ENCODE measurements at regions not wholly inside any gene's neighbourhood (a gene's known extent, or its start where the extent isn't known, plus 50 kb on each side); places are given as distances from the start of the nearest gene placed in this dataset.

GRCh38 chr5:24819841-24820240 lies 175.1 kb upstream of the CDH10 start:
- Histone ChIP-seq H3K4me1 (ENCODE audit: control insufficient read depth in 1 of 2, insufficient read depth in 2 of 2, low read depth in 1 of 2, low read length in 1 of 2) (no peaks in the 10 kb centered on the region), H4K20me1 (ENCODE audit: insufficient read depth) (no peaks in the 10 kb centered on the region), H3K27me3 (ENCODE audit: insufficient read depth) (no peaks in the 10 kb centered on the region), H3K9ac (no peak overlapping the region), H3K36me3 (replicated peaks in 1 of 2; ENCODE audit: control insufficient read depth in 1 of 2, insufficient read depth in 2 of 2, low read length in 1 of 2) (no peaks in the 10 kb centered on the region), H3F3A (replicated peaks; ENCODE audit: insufficient read depth) (no peaks in the 10 kb centered on the region), H2AFZ (ENCODE audit: low read depth) (no peak overlapping the region), H3K4me2 (no peak overlapping the region), H3K9me2 (no peaks in the 10 kb centered on the region), H3K27ac (ENCODE audit: low read depth in 2 of 2, low read length in 1 of 2) (no peak overlapping the region), H3K4me3 (ENCODE audit: low read depth in 2 of 2, low read length in 1 of 2) (no peak overlapping the region), H3K9me3 (no peaks in the 10 kb centered on the region), H3K79me2 (ENCODE audit: insufficient read depth) (no peaks in the 10 kb centered on the region)
- POLR2A ChIA-PET, result no interaction called here
- no peak for DNase-seq
- WGBS (ENCODE audit: low lambda C conversion rate), result 2% methylated on average over 2 of the region's 2 CpGs
- CTCF ChIA-PET, result no interaction called here
- TF ChIP-seq USF2 (IDR thresholded peaks at IDR 0.05; ENCODE audit: borderline replicate concordance, low read depth, low read length) (no peak), EZH2phosphoT487 (IDR thresholded peaks at IDR 0.05; ENCODE audit: borderline replicate concordance, low read depth) (no peak), SIN3A (IDR thresholded peaks at IDR 0.05; ENCODE audit: borderline replicate concordance, low read depth, low read length) (no peak), EP300 (IDR thresholded peaks at IDR 0.05; ENCODE audit: borderline replicate concordance in 1 of 2, low read depth in 1 of 2, low read length in 1 of 2) (no peak), TEAD4 (IDR thresholded peaks at IDR 0.05; ENCODE audit: borderline replicate concordance, insufficient read depth) (no peak), FOSL2 (IDR thresholded peaks at IDR 0.05; ENCODE audit: borderline replicate concordance, low read depth) (no peak), GABPA (IDR thresholded peaks at IDR 0.05; ENCODE audit: low read depth) (no peak), NFIC (IDR thresholded peaks at IDR 0.05; ENCODE audit: borderline replicate concordance) (no peak), MEF2A (IDR thresholded peaks at IDR 0.05; ENCODE audit: borderline replicate concordance, low read depth) (no peak), TAF1 (IDR thresholded peaks at IDR 0.05; ENCODE audit: borderline replicate concordance, low read depth, low read length) (no peak), JUND (IDR thresholded peaks at IDR 0.05) (no peak), ELF1 (IDR thresholded peaks at IDR 0.05) (no peak)
- TF ChIP-seq, protein P1, sequence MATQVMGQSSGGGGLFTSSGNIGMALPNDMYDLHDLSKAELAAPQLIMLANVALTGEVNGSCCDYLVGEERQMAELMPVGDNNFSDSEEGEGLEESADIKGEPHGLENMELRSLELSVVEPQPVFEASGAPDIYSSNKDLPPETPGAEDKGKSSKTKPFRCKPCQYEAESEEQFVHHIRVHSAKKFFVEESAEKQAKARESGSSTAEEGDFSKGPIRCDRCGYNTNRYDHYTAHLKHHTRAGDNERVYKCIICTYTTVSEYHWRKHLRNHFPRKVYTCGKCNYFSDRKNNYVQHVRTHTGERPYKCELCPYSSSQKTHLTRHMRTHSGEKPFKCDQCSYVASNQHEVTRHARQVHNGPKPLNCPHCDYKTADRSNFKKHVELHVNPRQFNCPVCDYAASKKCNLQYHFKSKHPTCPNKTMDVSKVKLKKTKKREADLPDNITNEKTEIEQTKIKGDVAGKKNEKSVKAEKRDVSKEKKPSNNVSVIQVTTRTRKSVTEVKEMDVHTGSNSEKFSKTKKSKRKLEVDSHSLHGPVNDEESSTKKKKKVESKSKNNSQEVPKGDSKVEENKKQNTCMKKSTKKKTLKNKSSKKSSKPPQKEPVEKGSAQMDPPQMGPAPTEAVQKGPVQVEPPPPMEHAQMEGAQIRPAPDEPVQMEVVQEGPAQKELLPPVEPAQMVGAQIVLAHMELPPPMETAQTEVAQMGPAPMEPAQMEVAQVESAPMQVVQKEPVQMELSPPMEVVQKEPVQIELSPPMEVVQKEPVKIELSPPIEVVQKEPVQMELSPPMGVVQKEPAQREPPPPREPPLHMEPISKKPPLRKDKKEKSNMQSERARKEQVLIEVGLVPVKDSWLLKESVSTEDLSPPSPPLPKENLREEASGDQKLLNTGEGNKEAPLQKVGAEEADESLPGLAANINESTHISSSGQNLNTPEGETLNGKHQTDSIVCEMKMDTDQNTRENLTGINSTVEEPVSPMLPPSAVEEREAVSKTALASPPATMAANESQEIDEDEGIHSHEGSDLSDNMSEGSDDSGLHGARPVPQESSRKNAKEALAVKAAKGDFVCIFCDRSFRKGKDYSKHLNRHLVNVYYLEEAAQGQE (IDR thresholded peaks at IDR 0.05; ENCODE audit: low read depth, low read length), result no peak

- ChIA-PET POLR2A (no interaction called here), CTCF (interaction anchor here (0.9 kb wide), 1 partner anchor 165 kb away, joined by 3 read pairs; no protein-coding TSS in a partner anchor)
- WGBS (ENCODE audit: low lambda C conversion rate), result 10% methylated on average over 3 of the region's 3 CpGs
- no peaks in the 10 kb centered on the region for H3K79me2 ChIP-seq (ENCODE audit: insufficient read depth)
- H3K27ac ChIP-seq (ENCODE audit: low read depth in 2 of 2, low read length in 1 of 2), result no peak overlapping the region
- no peaks in the 10 kb centered on the region for H3K9me3 ChIP-seq
- no peaks in the 10 kb centered on the region; the same call in 1 of the 2 replicates for H3K27me3 ChIP-seq (ENCODE audit: insufficient read depth)
- no peaks in the 10 kb centered on the region for H4K20me1 ChIP-seq (ENCODE audit: insufficient read depth)
- no peaks in the 10 kb centered on the region for H3F3A ChIP-seq (replicated peaks; ENCODE audit: insufficient read depth)
- TF ChIP-seq RAD21 (IDR thresholded peaks at IDR 0.05; ENCODE audit: low read length), result no peak
- TF ChIP-seq FOXM1 (IDR thresholded peaks at IDR 0.05; ENCODE audit: low read depth), result no peak
- no peak for TF ChIP-seq MXI1 (IDR thresholded peaks at IDR 0.05; ENCODE audit: low read depth, low read length)
- TF ChIP-seq ZBTB33 (IDR thresholded peaks at IDR 0.05; ENCODE audit: borderline replicate concordance, low read depth), result no peak
- TF ChIP-seq, protein P2, sequence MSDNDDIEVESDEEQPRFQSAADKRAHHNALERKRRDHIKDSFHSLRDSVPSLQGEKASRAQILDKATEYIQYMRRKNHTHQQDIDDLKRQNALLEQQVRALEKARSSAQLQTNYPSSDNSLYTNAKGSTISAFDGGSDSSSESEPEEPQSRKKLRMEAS (IDR thresholded peaks at IDR 0.05; ENCODE audit: low read depth), result no peak
- no peak for TF ChIP-seq TCF12 (IDR thresholded peaks at IDR 0.05)
- TF ChIP-seq RFX5 (IDR thresholded peaks at IDR 0.05; ENCODE audit: low read length), result no peak
- no peak for TF ChIP-seq TEAD4 (IDR thresholded peaks at IDR 0.05; ENCODE audit: borderline replicate concordance, insufficient read depth)
- no peak for TF ChIP-seq SMC3 (IDR thresholded peaks at IDR 0.05; ENCODE audit: low read depth, low read length)
- no peaks in the 10 kb centered on the region for H3K4me1 ChIP-seq (ENCODE audit: control insufficient read depth in 1 of 2, insufficient read depth in 2 of 2, low read depth in 1 of 2, low read length in 1 of 2)
- no peak overlapping the region for H3K4me2 ChIP-seq
- no peak for DNase-seq
- H3K9me2 ChIP-seq, result no peaks in the 10 kb centered on the region
- no peak overlapping the region for H3K4me3 ChIP-seq (ENCODE audit: low read depth in 2 of 2, low read length in 1 of 2)
- no peak overlapping the region for H2AFZ ChIP-seq (ENCODE audit: low read depth)
- H3K36me3 ChIP-seq (replicated peaks in 1 of 2; ENCODE audit: control insufficient read depth in 1 of 2, insufficient read depth in 2 of 2, low read length in 1 of 2), result no peaks in the 10 kb centered on the region
- H3K9ac ChIP-seq, result no peak overlapping the region
Observed at GRCh38 chr5:24817966-24818365, 173.2 kb upstream of the CDH10 start.

Measured in SK-N-SH (cell line).